ENCODE measurements at regions not wholly inside any gene's neighbourhood (a gene's known extent, or its start where the extent isn't known, plus 50 kb on each side); places are given as distances from the start of the nearest gene placed in this dataset.
"Not testable (repeated sequence)": the region's sequence is repeated elsewhere in the genome, so short reads cannot be mapped to it uniquely, and the experiment has no call there.

GRCh38 chr11:87574193-87574592 lies 536.5 kb downstream of the TMEM135 start:
- in situ Hi-C loops (cut with MboI; ENCODE audit: low sequenced_read_pairs), result no loop called here

GRCh38 chr11:87573708-87574107 lies 536.0 kb downstream of the TMEM135 start:
- in situ Hi-C loops (cut with MboI; ENCODE audit: low sequenced_read_pairs), result no loop called here

GRCh38 chr11:87572881-87573280 lies 535.1 kb downstream of the TMEM135 start:
- in situ Hi-C loops (cut with MboI; ENCODE audit: low sequenced_read_pairs), result no loop called here

- in situ Hi-C loops (cut with MboI; ENCODE audit: low sequenced_read_pairs), result no loop called here
These were observed 522.6 kb downstream of the TMEM135 start for GRCh38 chr11:87560352-87560751.

GRCh38 chr11:87559852-87560251 lies 522.1 kb downstream of the TMEM135 start:
- in situ Hi-C loops (cut with MboI; ENCODE audit: low sequenced_read_pairs), result not testable (repeated sequence)

DNA sequence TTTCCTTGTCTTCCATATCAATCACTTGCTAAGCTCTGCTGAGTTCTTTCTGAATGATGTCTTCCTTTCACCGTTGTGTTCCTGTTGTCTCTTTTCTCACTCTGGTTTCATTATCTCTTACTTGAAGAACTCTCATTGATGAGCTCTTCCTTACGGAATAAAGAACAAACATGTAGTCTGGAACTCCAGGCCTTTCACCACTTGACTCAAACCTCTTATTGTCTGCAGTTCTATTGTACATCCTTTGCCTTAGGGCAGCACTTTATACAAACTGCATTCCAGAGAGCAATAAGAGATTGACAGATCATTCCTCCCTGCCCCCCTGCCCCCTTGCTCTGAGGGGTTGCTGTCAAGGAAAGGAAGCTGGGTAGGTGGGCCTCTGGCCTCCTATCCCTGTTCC lies 517.4 kb downstream of the TMEM135 start:
- in situ Hi-C loops (cut with MboI; ENCODE audit: low sequenced_read_pairs), result no loop called here

- in situ Hi-C loops (cut with MboI; ENCODE audit: low sequenced_read_pairs), result no loop called here
These were observed 511.1 kb downstream of the TMEM135 start for GRCh38 chr11:87548797-87549196.

- in situ Hi-C loops (cut with MboI; ENCODE audit: low sequenced_read_pairs), result no loop called here
These were observed 508.1 kb downstream of the TMEM135 start for GRCh38 chr11:87545858-87546257.

- in situ Hi-C loops (cut with MboI; ENCODE audit: low sequenced_read_pairs), result no loop called here
These were observed 501.9 kb downstream of the TMEM135 start for GRCh38 chr11:87539596-87539995.

GRCh38 chr11:87536565-87536964 lies 498.8 kb downstream of the TMEM135 start:
- in situ Hi-C loops (cut with MboI; ENCODE audit: low sequenced_read_pairs), result no loop called here

DNA sequence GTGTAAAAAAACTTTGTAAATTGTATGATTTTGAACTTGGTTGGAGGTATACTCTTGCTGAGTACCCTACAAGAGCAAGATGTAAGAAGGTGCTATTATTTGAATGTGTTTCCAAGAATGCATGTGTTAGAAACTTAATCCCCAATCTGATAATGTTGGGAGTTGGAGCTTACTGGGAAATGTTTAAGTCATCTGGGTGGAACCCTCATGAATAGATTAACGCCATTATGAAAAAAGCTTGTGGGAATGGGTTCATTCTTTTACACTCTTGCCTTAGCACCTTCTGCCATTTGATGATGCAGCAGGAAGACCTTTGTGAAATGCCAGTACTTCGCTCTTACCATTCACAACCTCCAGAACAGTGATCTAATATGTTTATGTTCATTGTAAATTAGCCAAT lies 498.3 kb downstream of the TMEM135 start:
- in situ Hi-C loops (cut with MboI; ENCODE audit: low sequenced_read_pairs), result no loop called here

- in situ Hi-C loops (cut with MboI; ENCODE audit: low sequenced_read_pairs), result no loop called here
These were observed 497.8 kb downstream of the TMEM135 start for GRCh38 chr11:87535513-87535912.

- in situ Hi-C loops (cut with MboI; ENCODE audit: low sequenced_read_pairs), result not testable (repeated sequence)
These were observed 494.1 kb downstream of the TMEM135 start for GRCh38 chr11:87531835-87532234.

- in situ Hi-C loops (cut with MboI; ENCODE audit: low sequenced_read_pairs), result no loop called here
These were observed 491.8 kb downstream of the TMEM135 start for GRCh38 chr11:87529486-87529885.

- in situ Hi-C loops (cut with MboI; ENCODE audit: low sequenced_read_pairs), result no loop called here
These were observed 491.0 kb downstream of the TMEM135 start for GRCh38 chr11:87528752-87529151.

DNA sequence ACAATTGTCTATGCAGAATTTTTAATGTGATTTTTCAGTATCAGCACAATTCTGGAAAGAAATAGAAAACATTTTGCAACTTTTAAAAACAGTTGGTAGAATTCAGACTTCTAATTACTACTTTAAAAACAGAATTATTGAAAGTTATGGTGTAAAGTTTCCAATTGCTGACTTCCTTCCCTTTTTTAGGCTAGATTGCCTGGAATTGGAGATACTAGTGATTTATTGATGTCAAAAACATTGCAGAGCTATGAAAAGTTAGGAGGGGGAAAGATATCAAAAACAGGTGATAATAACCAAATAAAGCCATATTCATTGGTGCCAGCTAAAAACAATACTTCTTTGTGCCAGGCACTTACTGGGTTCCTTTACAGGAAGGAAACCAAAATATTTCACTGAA lies 485.5 kb downstream of the TMEM135 start:
- in situ Hi-C loops (cut with MboI; ENCODE audit: low sequenced_read_pairs), result no loop called here

DNA sequence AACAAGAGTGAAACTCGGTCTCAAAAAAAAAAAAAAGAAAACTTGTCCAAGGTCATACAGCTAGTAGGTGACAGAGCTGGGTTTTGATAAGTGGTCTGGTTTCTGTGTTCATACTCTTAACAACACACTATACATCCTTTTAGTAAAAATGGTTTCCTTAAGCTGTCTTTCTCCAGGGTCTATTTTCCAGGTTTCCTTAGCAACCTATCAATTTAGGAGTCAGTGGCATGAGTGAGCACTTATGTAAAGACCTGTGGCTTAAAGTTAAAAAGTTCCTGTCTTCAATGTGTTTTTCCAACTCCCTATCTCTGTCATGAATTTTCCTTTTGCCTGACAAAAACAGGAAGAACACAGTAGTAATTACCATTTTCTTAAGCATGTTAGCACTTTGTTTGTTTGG lies 480.5 kb downstream of the TMEM135 start:
- in situ Hi-C loops (cut with MboI; ENCODE audit: low sequenced_read_pairs), result no loop called here

DNA sequence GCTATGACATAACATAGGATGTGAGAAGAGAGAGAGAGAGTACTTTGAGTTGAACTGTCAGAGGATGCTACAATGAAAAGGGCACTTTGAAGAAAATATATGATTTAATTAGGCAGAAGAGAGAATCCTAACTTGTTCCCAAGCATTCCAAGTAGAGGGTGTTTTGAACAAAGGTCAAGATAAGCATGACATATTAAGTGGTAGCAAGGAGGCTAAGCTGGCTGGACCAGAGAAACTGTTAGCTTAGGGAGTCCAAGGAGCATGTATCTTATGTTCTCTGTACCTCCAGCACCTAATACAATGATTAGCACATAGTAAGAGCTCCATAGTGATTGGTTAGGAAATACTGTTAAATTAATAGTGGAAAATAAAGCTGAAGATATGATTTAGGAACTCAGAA lies 479.6 kb downstream of the TMEM135 start:
- in situ Hi-C loops (cut with MboI; ENCODE audit: low sequenced_read_pairs), result no loop called here

- in situ Hi-C loops (cut with MboI; ENCODE audit: low sequenced_read_pairs), result not testable (repeated sequence)
These were observed 470.0 kb downstream of the TMEM135 start for GRCh38 chr11:87507722-87508121.

DNA sequence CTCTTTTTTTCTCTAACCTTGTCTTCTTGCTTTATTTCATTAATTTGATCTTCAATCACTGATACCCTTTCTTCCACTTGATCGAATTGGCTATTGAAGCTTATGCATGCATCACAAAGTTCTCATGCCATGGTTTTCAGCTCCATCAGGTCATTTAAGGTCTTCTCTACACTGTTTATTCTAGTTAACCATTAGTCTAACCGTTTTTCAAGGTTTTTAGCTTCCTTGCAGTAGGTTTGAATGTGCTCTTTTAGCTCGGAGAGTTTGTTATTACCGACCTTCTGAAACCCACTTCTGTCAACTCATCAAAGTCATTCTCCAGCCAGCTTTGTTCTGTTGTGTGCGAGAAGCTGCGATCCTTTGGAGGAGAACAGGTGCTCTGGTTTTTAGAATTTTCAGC lies 469.2 kb downstream of the TMEM135 start:
- in situ Hi-C loops (cut with MboI; ENCODE audit: low sequenced_read_pairs), result not testable (repeated sequence)

DNA sequence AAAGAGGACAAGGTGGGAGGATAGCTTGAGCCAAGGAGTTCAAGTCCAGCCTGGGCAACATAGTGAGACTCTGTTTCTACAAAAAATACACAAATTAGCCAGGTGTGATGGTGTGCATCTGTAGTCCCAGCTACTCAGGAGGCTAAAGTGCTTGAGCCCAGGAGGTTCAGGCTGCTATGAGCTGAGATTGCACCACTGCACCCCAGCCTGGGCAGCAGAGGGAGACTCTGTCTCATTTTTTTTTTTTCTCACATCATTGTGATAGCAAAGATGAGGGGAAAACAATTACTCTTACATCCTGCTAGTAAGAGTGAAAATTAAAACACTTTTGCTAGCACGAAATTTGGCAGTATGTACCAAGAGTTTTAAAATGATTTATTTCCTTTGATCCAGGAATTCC lies 463.7 kb downstream of the TMEM135 start:
- in situ Hi-C loops (cut with MboI; ENCODE audit: low sequenced_read_pairs), result no loop called here

DNA sequence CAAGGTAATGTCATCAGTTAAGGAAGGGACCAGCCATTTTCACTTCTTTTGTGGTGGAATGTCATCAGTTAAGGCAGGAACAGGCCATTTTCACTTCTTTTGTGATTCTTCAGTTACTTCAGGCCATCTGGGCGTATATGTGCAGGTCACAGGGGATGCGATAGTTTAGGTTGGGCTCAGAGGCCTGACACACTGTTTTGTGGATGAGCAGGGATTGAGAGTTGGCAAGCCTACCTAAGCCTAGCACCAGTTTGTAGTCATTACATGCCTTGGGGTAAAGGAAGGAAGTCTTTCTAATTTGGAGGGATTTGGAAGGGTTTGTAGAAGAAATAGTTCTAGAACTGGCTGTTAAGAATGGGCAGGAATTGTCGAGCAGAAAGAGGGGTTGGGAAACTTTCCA lies 457.2 kb downstream of the TMEM135 start:
- in situ Hi-C loops (cut with MboI; ENCODE audit: low sequenced_read_pairs), result not testable (repeated sequence)

GRCh38 chr11:87494026-87494425 lies 456.3 kb downstream of the TMEM135 start:
- in situ Hi-C loops (cut with MboI; ENCODE audit: low sequenced_read_pairs), result not testable (repeated sequence)

DNA sequence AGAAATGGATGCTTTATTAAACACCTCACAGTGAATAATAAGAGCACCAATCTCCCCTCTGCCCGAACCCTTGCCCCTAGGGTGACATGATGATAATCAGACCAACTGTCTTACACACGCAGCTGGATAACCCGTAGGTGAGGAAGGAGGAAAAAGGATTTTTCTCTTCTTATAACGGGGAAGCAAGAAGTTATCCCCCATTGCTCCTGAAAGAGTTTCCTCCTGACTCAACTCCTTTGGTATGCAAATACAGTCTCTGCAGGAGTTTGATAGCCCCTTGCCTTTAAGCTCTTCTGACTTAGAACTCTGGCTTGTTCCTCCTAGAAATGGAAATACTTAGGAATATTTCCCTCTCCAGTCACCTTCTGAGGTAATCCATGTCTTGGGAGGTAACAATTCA lies 455.8 kb downstream of the TMEM135 start:
- in situ Hi-C loops (cut with MboI; ENCODE audit: low sequenced_read_pairs), result no loop called here

Data from HL-60/S4 treated with retinoic acid at 250 ng/mL for 4 days and 3 days (cell line).